H1 (cell line): ENCODE measurements at regions not wholly inside any gene's neighbourhood (a gene's known extent, or its start where the extent isn't known, plus 50 kb on each side); places are given as distances from the start of the nearest gene placed in this dataset.

Experiments
- ATF2 ChIP-seq: IDR thresholded peaks from 2 replicates; pipeline ENCODE4 v1.6.1; 2012; ENCODE audit warnings: low read length, inconsistent platforms
- CHD7 ChIP-seq: fragments of 300-600 bp; sonication (generic); IDR thresholded peaks from 2 replicates; pipeline ENCODE4 v1.7.1; 2012; ENCODE audit warnings: low read length, moderate library complexity, mild to moderate bottlenecking, inconsistent platforms; ENCODE audit not compliant: insufficient replicate concordance

- TF ChIP-seq CHD7 (no peak), ATF2 (no peak)
Observed at GRCh38 chr5:21143686-21144085, 1155.7 kb upstream of the CDH18 start (continued).
